ENCODE measurements at regions not wholly inside any gene's neighbourhood (a gene's known extent, or its start where the extent isn't known, plus 50 kb on each side); places are given as distances from the start of the nearest gene placed in this dataset.
"Not testable (repeated sequence)": the region's sequence is repeated elsewhere in the genome, so short reads cannot be mapped to it uniquely, and the experiment has no call there.

DNA sequence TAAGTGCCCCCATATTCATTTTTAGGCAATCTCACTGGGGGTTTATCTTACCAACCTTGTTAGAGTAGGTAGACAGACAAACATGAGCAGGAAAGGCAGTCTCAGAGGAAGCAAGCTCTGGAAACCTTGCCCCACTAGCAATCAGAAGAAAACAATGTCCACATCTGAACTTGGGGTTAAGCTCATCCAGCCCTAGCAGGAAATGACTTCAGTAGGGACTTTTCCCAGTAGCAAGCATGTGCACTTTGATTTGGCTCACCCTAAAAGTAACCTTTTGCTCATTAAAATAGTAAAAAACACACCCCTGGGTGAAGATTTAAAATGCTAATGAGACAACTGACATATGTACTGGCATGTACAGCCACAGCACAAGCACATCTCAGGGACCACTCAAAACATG lies 175.5 kb downstream of the AKAIN1 start:
- DNase-seq (ENCODE audit: low read depth), result no peak
- H3K4me3 ChIP-seq (ENCODE audit: low read depth, low read length), result no peak overlapping the region
- TF ChIP-seq, protein P1, sequence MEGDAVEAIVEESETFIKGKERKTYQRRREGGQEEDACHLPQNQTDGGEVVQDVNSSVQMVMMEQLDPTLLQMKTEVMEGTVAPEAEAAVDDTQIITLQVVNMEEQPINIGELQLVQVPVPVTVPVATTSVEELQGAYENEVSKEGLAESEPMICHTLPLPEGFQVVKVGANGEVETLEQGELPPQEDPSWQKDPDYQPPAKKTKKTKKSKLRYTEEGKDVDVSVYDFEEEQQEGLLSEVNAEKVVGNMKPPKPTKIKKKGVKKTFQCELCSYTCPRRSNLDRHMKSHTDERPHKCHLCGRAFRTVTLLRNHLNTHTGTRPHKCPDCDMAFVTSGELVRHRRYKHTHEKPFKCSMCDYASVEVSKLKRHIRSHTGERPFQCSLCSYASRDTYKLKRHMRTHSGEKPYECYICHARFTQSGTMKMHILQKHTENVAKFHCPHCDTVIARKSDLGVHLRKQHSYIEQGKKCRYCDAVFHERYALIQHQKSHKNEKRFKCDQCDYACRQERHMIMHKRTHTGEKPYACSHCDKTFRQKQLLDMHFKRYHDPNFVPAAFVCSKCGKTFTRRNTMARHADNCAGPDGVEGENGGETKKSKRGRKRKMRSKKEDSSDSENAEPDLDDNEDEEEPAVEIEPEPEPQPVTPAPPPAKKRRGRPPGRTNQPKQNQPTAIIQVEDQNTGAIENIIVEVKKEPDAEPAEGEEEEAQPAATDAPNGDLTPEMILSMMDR (IDR thresholded peaks at IDR 0.05; ENCODE audit: low read depth, low read length), result no peak
- TF ChIP-seq MYC (IDR thresholded peaks at IDR 0.05; ENCODE audit: low read depth, low read length) (no peak), POLR2A (IDR thresholded peaks at IDR 0.05; ENCODE audit: extremely low read depth, insufficient read length) (no peak), MAX (IDR thresholded peaks at IDR 0.05; ENCODE audit: low read depth, low read length) (no peak)

GRCh38 chr18:5015213-5015612 lies 181.8 kb downstream of the AKAIN1 start:
- TF ChIP-seq POLR2A (IDR thresholded peaks at IDR 0.05; ENCODE audit: extremely low read depth, insufficient read length) (no peak), MAX (IDR thresholded peaks at IDR 0.05; ENCODE audit: low read depth, low read length) (no peak), MYC (IDR thresholded peaks at IDR 0.05; ENCODE audit: low read depth, low read length) (no peak)
- TF ChIP-seq, protein P1 (IDR thresholded peaks at IDR 0.05; ENCODE audit: low read depth, low read length), result no peak

GRCh38 chr18:5004031-5004820 lies 192.8 kb downstream of the AKAIN1 start:
- not testable (repeated sequence) for DNase-seq (ENCODE audit: low read depth); H3K4me3 ChIP-seq (ENCODE audit: low read depth, low read length)

More at GRCh38 chr18:5015213-5015612, 181.8 kb downstream of the AKAIN1 start:
- DNase-seq (ENCODE audit: low read depth), result no peak
- H3K4me3 ChIP-seq (ENCODE audit: low read depth, low read length), result no peak overlapping the region

- no peak for TF ChIP-seq MYC (IDR thresholded peaks at IDR 0.05; ENCODE audit: low read depth, low read length)
- TF ChIP-seq MAX (IDR thresholded peaks at IDR 0.05; ENCODE audit: low read depth, low read length), result no peak
- no peak for TF ChIP-seq POLR2A (IDR thresholded peaks at IDR 0.05; ENCODE audit: extremely low read depth, insufficient read length)
- TF ChIP-seq, protein P1 (IDR thresholded peaks at IDR 0.05; ENCODE audit: low read depth, low read length), result no peak
- no peak overlapping the region for H3K4me3 ChIP-seq (ENCODE audit: low read depth, low read length)
- no peak for DNase-seq (ENCODE audit: low read depth)
Observed at GRCh38 chr18:4994710-4995109, 202.3 kb downstream of the AKAIN1 start.

- no peak for DNase-seq (ENCODE audit: low read depth)
- TF ChIP-seq MYC (IDR thresholded peaks at IDR 0.05; ENCODE audit: low read depth, low read length) (no peak), POLR2A (IDR thresholded peaks at IDR 0.05; ENCODE audit: extremely low read depth, insufficient read length) (no peak), MAX (IDR thresholded peaks at IDR 0.05; ENCODE audit: low read depth, low read length) (no peak)
- TF ChIP-seq, protein P1 (IDR thresholded peaks at IDR 0.05; ENCODE audit: low read depth, low read length), result no peak
- no peak overlapping the region for H3K4me3 ChIP-seq (ENCODE audit: low read depth, low read length)
Observed at GRCh38 chr18:4987452-4988405, 209.3 kb downstream of the AKAIN1 start.

DNA sequence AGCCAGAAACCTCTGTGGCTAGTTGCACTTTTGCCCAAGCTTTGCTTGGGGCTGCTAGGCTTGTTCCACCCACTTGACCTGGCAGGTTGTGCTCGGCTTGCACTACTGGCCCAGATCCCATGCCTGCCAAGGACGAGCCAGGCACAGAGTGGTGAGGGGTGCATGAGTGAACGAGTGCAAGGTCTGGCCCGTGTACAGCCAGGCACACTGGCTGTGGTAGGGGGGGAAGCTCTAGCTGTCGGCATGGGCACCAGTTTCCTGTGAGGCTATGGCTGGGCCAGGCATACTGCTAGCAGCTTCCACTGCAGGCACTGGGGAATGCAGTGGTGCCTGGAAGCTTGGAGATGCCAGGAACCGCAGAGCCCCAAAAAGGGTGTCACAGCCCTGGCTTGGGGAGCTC lies 210.4 kb downstream of the AKAIN1 start:
- DNase-seq (ENCODE audit: low read depth), result no peak
- TF ChIP-seq MAX (IDR thresholded peaks at IDR 0.05; ENCODE audit: low read depth, low read length) (no peak), POLR2A (IDR thresholded peaks at IDR 0.05; ENCODE audit: extremely low read depth, insufficient read length) (no peak), MYC (IDR thresholded peaks at IDR 0.05; ENCODE audit: low read depth, low read length) (no peak)
- TF ChIP-seq, protein P1 (IDR thresholded peaks at IDR 0.05; ENCODE audit: low read depth, low read length), result no peak
- no peak overlapping the region for H3K4me3 ChIP-seq (ENCODE audit: low read depth, low read length)

Data from NB4 (cell line).